NCI-H2081 (cell line): ENCODE measurements at regions not wholly inside any gene's neighbourhood (a gene's known extent, or its start where the extent isn't known, plus 50 kb on each side); places are given as distances from the start of the nearest gene placed in this dataset.
"Not testable (repeated sequence)": the region's sequence is repeated elsewhere in the genome, so short reads cannot be mapped to it uniquely, and the experiment has no call there.

Experiments used
- DNase-seq, 2 experiments: peaks; one replicate each; lab custom pipeline; 2025; lab: John Stamatoyannopoulos, UW

DNA sequence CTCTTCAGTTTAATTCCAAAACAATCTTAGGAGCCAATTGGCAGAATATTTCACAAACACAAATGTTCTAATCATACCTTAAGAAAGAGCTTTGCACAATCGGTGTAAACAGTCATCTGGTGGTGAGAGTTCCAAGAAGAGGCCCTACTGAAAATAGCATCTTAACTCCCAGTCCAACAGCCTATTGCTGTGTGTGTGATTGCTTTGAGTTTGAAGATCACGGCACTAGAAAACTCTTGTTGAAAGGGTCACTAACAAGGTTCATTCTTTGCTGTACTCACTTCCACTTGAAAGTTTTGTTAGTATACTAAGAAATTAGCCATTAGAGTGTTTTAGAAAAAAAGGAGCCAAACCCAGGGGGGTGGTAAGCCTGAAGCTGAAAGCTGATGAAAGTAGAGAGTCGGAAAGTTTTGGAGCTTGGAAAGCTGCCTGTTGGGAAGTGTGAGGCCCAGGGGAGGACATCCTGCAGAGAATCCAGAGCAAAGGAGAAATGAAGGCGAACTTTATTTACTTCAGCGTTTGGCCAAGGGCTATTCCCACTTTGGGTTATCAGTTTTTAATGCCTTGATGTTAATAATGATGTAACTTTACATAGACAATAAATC, 180.3 kb upstream of the GHR start:
- DNase-seq = no peak

DNA sequence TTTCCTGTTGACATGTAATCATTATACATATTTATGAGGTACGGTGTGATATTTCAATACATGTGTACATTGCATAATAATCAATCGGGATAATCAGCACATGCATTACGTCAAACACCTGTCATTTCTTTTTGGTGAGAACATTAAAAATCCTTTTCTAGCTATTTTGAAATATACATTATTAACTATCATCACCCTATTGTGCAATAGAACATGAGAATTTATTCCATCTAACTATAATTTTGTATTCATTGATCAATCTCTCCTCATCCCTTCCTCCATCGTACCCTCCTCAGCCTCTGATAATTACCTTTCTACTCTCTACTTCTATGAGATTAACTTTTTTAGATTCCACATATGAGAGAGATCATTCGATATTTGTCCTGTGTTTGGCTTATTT, 170.9 kb upstream of the GHR start:
- DNase-seq = no peak

DNA sequence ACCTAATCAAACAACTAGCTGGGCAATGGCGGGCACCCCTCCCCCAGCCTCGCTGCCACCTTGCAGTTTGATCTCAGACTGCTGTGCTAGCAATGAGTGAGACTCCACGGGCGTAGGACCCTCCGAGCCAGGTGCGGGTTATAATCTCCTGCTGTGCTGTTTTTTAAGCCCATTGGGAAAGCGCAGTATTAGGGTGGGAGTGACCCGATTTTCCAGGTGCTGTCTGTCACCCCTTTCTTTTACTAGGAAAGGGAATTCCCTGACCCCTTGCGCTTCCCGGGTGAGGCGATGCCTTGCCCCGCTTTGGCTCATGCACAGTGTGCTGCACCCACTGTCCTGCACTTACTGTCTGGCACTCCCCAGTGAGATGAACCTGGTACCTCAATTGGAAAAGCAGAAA, 163.3 kb upstream of the GHR start:
- not testable (repeated sequence) for DNase-seq

DNA sequence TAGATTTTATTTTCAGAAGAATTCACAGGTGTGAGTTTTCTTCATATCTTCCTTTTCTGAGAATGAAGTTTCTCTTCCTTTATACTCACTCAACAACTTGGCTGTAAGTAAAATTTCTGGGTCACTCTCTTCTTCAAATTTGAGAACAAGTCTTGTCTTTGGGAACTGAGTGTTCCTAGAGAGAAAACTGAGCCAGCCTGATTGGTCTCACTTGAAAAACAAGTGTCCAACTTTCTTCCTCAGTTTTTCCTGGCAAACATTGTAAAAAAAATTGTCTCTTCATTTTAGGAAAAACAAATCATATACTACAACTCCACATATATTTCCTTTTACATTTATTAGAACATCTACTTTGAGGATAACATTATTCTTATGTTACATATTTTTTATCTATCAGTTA, 156.1 kb upstream of the GHR start:
- DNase-seq = no peak

DNA sequence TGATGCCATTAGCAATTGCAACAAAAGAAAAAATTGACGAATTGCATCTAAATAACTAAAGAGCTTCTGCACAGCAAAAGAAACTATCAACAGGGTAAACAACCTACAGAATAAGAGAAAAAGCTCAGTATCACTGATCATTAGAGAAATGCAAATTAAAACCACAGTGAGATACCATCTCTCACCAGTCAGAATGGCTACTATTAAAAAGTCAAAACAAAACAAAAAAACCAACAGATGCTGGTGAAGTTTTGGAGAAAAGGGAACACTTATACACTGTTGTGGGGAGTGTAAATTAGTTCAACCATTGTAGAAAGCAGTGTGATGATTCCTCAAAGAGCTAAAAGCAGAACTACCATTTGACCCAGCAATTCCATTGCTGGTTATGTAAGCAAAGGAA, 155.1 kb upstream of the GHR start:
- DNase-seq = not testable (repeated sequence)

DNA sequence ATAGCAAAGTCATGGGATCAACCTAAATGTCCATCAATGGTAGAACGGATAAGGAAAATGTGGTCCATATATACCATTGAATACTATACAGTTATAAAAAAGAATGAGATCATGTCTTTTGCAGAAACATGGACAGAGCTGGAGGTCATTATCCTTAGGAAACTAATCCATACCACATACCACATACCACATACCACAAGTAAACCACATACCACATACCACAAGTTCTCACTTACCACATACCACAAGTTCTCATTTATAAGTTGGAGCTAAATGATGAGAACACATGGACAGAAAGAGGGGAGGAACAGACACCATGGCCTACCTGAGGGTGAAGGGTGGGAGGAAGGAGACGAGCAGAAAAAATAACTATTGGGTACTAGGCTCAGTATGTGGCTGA, 154.6 kb upstream of the GHR start:
- no peak for DNase-seq

DNA sequence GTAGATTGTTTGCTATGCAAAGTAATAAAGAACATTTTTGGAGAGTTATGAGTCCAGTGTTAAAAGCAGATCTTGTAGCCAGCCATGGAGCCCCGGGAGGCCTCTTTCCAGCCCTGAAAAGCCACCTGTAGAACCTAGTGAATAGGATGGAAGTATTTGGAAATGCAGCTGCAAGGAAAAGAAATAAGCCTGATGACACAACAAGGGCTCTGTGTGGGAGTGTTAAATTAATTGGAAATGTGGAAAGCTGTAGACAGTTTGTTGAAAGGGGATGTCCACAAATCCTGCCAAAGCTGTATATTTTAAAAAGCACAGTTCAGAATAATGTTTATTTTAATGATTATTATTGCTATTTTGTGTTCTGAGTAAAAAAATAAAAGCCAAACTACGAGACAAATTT, 152.5 kb upstream of the GHR start:
- DNase-seq = no peak

DNA sequence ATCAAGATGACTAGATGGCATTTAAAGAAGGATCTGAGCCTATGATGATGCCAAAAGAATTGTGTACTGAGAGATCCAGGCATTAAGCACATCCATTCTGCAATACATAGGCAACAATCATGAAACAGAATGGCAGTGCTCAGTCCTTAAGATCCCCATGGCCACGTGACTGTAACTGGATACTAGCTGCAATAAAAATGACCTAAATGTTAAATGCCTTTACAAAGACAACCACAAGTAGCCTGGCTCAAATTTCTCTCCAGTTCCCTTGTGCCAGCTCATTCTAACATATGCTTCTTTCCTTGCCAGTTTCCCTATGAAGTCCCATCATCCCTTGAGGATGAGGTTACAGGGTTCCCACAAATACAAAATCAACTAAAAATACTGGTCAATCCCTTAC, 148.3 kb upstream of the GHR start:
- no peak for DNase-seq

DNA sequence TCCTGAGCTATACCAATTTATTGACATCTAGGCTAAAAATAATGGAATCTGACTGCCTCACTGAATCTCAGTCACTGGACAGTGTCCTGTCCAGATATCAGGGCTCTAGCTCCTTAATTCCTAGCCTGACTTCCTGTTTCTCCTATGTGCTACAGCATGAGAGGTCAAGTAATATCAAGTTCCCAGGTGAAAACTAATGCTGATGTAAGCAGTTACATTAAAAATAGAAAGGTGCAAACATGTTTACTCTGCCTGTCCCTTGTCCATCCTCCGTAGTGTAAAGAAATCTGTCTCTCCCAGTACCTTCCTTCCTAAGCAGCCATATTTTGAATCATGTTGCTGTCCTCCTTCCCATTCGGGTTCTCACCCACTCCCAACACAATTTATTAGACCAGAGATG, 145.9 kb upstream of the GHR start:
- no peak for DNase-seq

DNA sequence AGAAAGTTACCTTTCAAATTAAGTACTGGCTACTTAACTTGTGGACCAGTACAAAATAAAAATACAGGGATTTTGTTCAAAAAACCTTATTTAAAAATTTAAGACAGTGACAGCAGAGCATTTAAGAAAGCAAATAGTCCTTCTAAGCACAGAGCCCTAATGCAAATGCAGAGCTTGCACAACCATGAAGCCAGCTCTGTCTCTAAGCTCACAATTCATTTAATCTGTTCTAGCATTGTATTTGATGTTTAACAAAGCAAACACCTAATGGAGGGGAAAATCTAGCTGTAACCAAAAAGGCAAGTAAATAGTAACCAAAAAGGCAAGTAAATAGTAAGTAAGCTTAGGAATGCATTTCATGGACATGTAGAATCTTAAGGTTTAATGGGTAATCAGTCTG, 138.7 kb upstream of the GHR start:
- DNase-seq = no peak

DNA sequence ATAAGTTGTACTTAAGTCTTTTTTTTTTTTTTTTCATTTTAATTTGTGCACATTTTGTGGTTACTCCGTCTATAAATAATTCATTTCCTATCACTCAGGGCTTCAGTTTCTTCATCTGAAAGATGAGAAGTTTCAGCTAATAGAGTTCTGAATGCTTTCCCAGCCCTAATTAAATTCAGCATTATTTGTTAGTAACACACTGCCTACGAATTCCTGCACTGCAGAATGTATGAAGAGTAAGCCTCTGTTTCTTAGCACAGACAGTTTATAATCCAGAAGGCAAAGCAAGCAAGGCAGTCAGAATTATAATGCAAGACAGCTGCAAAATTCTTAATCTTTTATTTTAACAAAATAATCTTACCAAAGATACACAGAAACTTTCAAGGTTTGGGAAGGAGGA, 138.0 kb upstream of the GHR start:
- DNase-seq = no peak

DNA sequence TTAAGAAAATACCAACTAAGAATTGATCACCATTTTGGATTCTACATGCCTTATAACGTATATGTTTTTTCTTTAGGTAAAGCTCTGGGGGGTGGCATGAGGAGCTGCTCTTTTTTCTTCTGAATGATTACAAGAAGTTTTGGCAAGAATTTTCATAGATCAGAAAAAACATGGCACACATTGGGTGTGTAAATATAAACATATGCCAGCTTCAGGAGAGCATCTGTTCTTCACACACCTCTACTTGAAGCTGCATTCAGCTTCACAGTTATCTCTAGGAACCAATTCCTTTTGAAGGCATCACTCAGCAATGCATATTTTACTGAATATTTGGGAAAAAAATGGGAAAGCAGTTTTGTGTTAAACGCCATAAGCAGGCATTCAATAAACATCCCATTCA, 122.7 kb upstream of the GHR start:
- DNase-seq = no peak

DNA sequence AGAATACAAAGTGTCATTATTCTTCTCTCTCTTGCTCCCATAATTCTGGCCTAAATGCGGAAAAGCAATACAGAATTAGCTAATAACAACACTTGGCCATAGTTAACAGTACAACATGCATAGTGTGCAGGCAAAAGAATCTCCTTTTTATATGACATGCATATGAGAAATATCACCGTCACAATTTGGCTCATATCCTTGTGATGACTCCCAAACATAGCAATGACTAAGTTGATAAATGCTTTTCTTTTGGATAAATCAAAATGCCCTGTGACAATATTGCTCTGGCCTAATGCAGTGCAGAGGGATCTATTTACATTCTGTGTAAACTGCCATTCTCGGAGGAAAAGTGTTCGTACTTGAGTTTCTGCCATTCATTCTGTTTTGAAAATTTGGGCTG, 121.9 kb upstream of the GHR start:
- no peak for DNase-seq

DNA sequence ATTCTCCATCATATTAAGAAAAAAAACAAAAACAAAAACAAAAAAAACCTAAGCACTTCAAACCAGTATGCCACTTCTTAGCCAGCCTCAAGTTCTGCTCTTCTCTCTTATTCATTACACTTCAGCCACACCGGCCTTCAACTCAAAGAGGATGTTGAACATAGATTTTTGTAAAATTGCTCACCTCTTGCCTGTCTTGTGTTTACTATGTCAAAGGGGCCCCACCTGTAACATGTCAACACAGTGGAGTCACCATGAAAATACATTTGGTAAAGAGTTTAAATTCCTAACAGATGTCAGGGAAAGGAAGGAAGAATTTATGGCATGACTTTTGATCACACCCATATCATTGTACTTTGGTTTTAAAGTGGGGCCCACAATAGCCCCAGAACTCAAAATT, 121.1 kb upstream of the GHR start:
- DNase-seq = no peak

DNA sequence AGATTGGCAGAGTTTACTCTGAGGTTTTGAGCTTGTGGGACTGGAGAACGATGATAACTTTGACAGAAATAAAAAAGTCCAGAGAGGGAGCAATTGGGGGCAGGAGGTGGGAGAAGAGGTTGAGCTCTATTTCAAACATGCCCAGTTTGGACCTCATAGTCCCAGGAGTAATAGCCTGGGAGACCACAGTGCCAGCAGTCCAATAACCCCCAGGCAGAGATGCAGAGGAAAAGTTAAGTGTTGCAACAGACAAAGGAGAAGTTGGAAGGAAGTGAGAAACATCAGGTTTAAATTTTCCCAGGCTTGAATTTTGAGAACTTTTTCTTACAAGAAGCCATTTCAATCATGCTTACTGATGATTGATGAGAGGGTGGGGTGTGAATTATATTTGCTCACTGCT, 117.0 kb upstream of the GHR start:
- no peak for DNase-seq

DNA sequence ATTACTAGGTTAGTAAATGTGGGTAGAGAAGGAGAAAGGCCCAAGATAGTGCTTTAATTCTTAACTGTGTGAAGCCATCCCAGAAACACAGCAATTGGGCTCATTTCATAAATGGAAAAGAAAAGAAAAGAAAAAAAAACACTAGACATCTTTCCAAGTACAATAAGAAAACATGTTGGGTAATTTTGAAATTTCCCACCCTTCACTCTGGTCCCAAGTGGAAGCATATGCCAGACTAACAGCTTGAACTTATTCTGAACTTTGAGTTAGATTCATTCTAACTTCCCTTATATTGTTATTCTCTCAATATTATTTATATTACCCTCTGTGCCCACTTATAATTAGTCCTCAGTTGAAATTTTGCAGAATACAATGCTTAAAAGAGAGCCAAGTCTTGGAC, 113.4 kb upstream of the GHR start:
- no peak for DNase-seq

DNA sequence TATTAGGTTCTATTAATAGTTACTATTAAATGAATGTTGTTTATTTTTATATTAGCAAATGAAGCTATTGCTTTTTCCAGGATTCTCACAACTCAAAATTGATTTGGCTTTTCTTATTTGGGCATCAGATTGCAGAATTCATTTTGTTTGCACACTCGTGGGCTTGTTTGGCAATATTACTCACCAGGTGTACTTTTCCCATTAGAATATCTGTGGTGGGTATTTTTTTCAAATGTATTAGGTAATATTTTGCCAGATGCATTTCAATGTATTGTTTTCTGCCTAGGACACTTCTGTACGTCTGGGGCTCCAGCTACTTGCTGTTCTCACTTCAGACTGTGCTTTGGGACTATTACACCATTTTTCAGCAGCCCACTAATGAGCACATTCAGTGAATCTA, 108.0 kb upstream of the GHR start:
- DNase-seq = no peak

DNA sequence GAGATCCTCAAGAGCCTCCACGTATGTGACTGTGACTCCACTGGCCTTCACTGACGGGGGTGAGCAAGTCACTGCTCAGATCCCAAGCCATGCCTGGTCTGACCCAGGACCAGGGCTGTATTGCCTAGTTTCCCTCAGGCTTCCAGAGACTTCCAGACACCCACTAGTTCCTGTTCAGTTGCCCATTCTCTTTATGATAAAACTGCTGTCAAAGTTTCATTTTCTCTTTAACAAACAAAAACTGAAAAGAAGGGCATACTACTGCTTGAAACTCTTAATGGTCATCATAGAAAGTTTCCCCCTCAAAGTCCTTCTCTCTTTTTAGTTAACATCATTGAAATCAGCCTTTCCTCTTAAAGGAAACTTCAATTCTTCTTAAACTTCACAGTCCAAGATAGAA, 105.7 kb upstream of the GHR start:
- no peak for DNase-seq

DNA sequence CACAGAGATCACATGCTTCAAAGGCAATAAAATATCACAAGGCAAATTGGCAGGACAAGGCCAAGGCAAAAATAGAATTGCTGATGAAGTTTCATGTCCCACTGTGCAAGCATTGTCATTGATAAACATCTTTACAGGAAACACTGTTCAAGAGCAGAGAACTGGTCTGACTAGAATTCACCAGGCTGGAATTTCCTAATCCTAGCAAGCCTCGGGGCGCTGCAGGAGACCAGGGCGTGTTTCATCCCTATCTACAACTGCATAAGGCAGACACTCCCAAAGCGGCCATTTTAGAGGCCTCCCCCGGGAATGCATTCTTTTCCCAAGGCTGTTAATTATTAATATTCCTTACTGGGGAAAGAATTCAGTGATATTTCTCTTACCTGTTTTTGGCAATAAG, 103.7 kb upstream of the GHR start:
- not testable (repeated sequence) for DNase-seq

DNA sequence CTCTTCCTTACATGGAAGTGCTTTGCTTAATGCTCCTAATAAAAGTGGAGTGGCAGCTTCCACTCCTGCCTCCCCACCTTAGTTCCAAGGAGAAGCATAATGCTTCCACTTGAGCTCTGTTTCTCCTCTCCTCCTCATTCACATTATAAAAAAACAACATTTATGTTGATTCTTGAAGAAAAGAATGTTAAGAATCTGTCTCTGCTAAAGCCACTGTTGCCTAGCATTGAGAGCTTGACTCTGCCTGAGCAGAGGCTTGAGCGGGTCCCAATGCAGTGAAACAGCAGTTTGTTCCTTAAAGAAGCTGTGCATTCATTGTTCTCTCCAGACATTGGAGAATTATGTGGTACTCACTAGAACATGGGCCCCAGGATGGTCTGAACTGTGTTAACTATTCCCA, 101.5 kb upstream of the GHR start:
- no peak for DNase-seq

DNA sequence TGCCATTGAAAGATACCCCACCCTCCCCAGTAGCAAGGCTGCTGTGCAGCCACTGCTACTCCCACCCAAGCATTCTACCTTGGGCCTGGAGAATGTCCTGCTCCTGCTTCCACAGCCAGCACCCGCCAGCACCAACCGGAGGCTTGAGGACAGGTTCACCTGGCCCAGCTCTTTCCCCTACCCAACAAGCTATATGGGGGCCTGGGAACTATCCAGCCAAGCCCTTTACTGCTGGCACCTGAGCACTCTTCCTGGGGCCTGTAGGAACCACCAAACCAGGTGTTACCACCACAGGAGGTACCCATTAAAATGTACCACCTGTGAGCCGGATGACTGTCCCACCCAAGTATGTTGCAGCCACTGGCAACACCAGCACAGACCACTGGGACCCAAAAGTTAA, 86.1 kb upstream of the GHR start:
- no peak for DNase-seq

DNA sequence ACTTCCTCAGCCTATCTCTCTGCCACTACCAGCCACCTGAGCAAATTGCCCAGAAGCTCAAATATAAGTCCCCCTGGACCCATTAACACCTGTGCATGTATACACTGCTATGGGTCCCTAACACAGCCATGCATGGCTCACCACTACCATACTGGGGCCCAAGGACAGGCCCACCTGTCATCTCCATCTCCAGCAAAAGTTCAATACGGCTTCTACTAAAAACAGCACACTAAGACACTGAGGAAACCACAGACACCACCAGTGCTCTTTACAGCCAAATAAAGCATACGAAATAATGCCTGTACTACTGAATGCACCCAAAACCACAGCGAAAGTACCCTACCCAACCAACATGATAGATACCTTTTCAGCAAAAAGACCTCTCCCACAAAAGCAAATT, 85.6 kb upstream of the GHR start:
- no peak for DNase-seq

DNA sequence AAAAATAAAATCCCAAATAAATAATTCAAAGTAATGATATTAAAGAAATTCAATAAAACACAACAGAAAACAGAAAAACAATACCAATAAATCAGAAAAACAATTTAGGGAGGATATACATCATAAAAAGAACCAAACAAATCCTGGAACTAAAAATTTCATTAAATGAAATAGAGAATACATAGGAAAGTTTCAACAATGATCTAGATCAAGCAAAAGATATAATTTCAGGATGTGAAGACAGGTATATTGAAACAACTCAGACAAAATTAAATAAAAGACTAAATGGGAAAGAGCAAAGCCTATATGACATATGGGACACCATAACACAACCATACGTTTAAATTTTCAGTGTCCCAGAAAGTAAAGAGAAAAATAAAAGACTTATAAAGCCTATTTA, 85.1 kb upstream of the GHR start:
- DNase-seq = no peak

DNA sequence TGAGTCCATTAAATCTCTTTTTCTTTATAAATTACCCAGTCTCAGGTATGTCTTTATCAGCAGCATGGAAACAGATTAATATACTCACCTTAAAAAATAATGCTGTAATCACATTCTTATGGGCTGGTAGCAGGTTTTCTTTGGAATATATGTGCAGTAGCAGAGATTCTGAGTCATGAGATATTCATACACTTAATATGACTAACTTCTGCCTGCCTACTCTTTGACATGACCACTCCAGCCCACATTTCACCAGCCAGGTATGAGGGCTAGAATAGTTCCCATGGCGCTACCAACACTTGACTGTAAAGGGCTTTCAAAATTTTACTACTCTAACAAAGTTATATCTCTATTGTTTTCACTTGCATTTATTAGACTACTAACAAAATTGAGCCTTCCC, 74.1 kb upstream of the GHR start:
- no peak for DNase-seq

DNA sequence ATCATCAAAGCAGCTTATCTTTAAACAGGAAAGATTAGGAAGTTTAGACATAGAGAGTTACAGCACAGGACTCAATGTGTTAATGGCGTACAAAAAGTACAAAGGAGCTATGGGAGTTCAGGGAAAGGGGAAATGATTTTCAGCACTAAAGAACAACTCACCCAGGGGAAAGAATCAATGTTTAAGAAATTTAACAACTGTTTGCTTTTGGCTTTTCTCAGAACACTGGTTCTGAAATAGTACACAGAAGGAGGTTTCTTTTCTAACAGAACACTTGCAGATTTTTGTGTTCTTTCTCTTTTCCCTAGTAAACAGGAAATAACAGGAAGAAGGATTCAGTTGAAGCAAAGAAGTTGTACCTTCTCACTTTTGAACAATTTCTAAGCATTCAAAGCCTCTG, 71.3 kb upstream of the GHR start:
- no peak for DNase-seq
